Tibial nerve (tissue), 4 donors: ENCODE measurements at regions not wholly inside any gene's neighbourhood (a gene's known extent, or its start where the extent isn't known, plus 50 kb on each side); places are given as distances from the start of the nearest gene placed in this dataset.
A peak's percentile ranks its signal among the peaks of the same experiment; 100 is the strongest.

Experiments used
- DNase-seq, 2 donors: peaks; one replicate each; pipeline ENCODE4 v3.0.0-alpha.2; 2019; ENCODE audit warnings: low spot score in 2 of 2
- H3K27ac ChIP-seq, 4 donors: fragments of 200-600 bp; sonication (generic) in 3 of 4; one replicate each; pipeline ENCODE4 v1.5.1; 2017 to 2019; ENCODE audit warnings: mild to moderate bottlenecking in 1 of 4
- H3K27me3 ChIP-seq, 2 donors: fragments of 200-600 bp; sonication (generic) in 1 of 2; one replicate each; pipeline versions ENCODE4 v1.5.1 to v1.6.0; 2017 to 2019
- H3K36me3 ChIP-seq, 3 donors: fragments of 200-600 bp; sonication (generic); one replicate each; pipeline ENCODE4 v1.5.1; 2018 to 2019
- H3K4me1 ChIP-seq, 4 donors: fragments of 200-600 bp; sonication (generic) in 3 of 4; one replicate each; pipeline ENCODE4 v1.5.1; 2017 to 2019
- H3K4me3 ChIP-seq, 4 donors: fragments of 200-600 bp; sonication (generic) in 3 of 4; one replicate each; pipeline ENCODE4 v1.5.1; 2017 to 2019; ENCODE audit warnings: mild to moderate bottlenecking in 1 of 4, moderate library complexity in 1 of 4
- H3K9me3 ChIP-seq, 4 donors: fragments of 200-600 bp; sonication (generic) in 3 of 4; one replicate each; pipeline ENCODE4 v1.5.1; 2017 to 2019
- CTCF ChIP-seq, 5 experiments: fragments of 200-600 bp in 3 of 5; fragments of 450-650 bp in 2 of 5; sonication (generic) in 3 of 5; IDR thresholded peaks; one replicate each; pipeline ENCODE4 v1.5.1; 2016 to 2019; ENCODE audit warnings: antibody characterized with exemption in 5 of 5, mild to moderate bottlenecking in 3 of 5, moderate library complexity in 2 of 5
- EP300 ChIP-seq, 2 donors: sonication (generic); formaldehyde crosslinking; IDR thresholded peaks; one replicate each; pipeline ENCODE4 v1.6.1; 2017; ENCODE audit warnings: antibody characterized with exemption in 2 of 2, mild to moderate bottlenecking in 1 of 2
- POLR2A ChIP-seq, 2 donors: fragments of 450-650 bp; IDR thresholded peaks; one replicate each; pipeline ENCODE4 v1.6.1; 2017; ENCODE audit warnings: antibody characterized with exemption in 2 of 2, mild to moderate bottlenecking in 2 of 2, moderate library complexity in 2 of 2
- WGBS, 2 donors: methylation state at CpG; one replicate each; pipeline ENCODE4 v1.1.5; 2018; 5-methylcytosine and 5-hydroxymethylcytosine counted together

- Histone ChIP-seq H3K27ac (no peak overlapping the region), H3K4me1 (no peaks in the 10 kb centered on the region), H3K27me3 (no peaks in the 10 kb centered on the region), H3K4me3 (no peak overlapping the region), H3K36me3 (no peaks in the 10 kb centered on the region), H3K9me3 (no peaks in the 10 kb centered on the region)
- no peak for TF ChIP-seq POLR2A (IDR thresholded peaks at IDR 0.05)
- TF ChIP-seq EP300 (IDR thresholded peaks at IDR 0.05) = no peak
- TF ChIP-seq CTCF (IDR thresholded peaks at IDR 0.05) = no peak
- 93 to 97% methylated on average over 20 of the region's 20 CpGs for WGBS, 2 donors
- DNase-seq = no peak
These were observed 112.0 kb downstream of the TMX1 start for GRCh38 chr14:51351997-51352396.

- Histone ChIP-seq H3K27me3 (no peaks in the 10 kb centered on the region), H3K27ac (no peak overlapping the region), H3K36me3 (no peaks in the 10 kb centered on the region), H3K4me1 (no peaks in the 10 kb centered on the region), H3K4me3 (no peak overlapping the region), H3K9me3 (no peaks in the 10 kb centered on the region)
- no peak for DNase-seq
- TF ChIP-seq CTCF (IDR thresholded peaks at IDR 0.05) (no peak), EP300 (IDR thresholded peaks at IDR 0.05) (no peak)
- WGBS, 2 donors = 72 to 87% methylated on average over 1 of the region's 1 CpG
These were observed 113.9 kb downstream of the TMX1 start for GRCh38 chr14:51353901-51354300.

GRCh38 chr14:51354846-51355245, 114.8 kb downstream of the TMX1 start:
- 100% methylated on average over 1 of the region's 1 CpG for WGBS, 2 donors

GRCh38 chr14:51356381-51356780, 116.3 kb downstream of the TMX1 start:
- DNase-seq = no peak
- Histone ChIP-seq H3K27ac (no peak overlapping the region), H3K27me3 (no peaks in the 10 kb centered on the region), H3K4me3 (no peak overlapping the region), H3K9me3 (no peaks in the 10 kb centered on the region), H3K36me3 (no peaks in the 10 kb centered on the region), H3K4me1 (no peaks in the 10 kb centered on the region)
- 79% methylated on average over 5 of the region's 5 CpGs for WGBS, 2 donors
- peak in 1 of 2 donors; percentile 36 for TF ChIP-seq EP300 (IDR thresholded peaks at IDR 0.05)
- TF ChIP-seq CTCF (IDR thresholded peaks at IDR 0.05) = no peak
- no peak for TF ChIP-seq POLR2A (IDR thresholded peaks at IDR 0.05)

More at GRCh38 chr14:51354846-51355245, 114.8 kb downstream of the TMX1 start:
- Histone ChIP-seq H3K27me3 (no peaks in the 10 kb centered on the region), H3K36me3 (no peaks in the 10 kb centered on the region), H3K9me3 (no peaks in the 10 kb centered on the region), H3K4me1 (no peaks in the 10 kb centered on the region), H3K4me3 (no peak overlapping the region), H3K27ac (no peak overlapping the region)
- no peak for TF ChIP-seq POLR2A (IDR thresholded peaks at IDR 0.05)
- TF ChIP-seq EP300 (IDR thresholded peaks at IDR 0.05) = no peak
- TF ChIP-seq CTCF (IDR thresholded peaks at IDR 0.05) = no peak
- no peak for DNase-seq

- WGBS, 2 donors = 72 to 73% methylated on average over 3 of the region's 3 CpGs
- Histone ChIP-seq H3K4me1 (no peaks in the 10 kb centered on the region), H3K27me3 (no peaks in the 10 kb centered on the region), H3K27ac (no peak overlapping the region), H3K36me3 (no peaks in the 10 kb centered on the region), H3K4me3 (no peak overlapping the region), H3K9me3 (no peaks in the 10 kb centered on the region)
- TF ChIP-seq POLR2A (IDR thresholded peaks at IDR 0.05) (no peak), EP300 (IDR thresholded peaks at IDR 0.05) (no peak), CTCF (IDR thresholded peaks at IDR 0.05) (no peak)
- no peak for DNase-seq
These were observed 117.2 kb downstream of the TMX1 start for GRCh38 chr14:51357250-51357649.
